Endothelial cell of umbilical vein (primary cell): ENCODE measurements at regions not wholly inside any gene's neighbourhood (a gene's known extent, or its start where the extent isn't known, plus 50 kb on each side); places are given as distances from the start of the nearest gene placed in this dataset.

Experiments
- BruUV-seq: library from RNA; stranded (reverse); fragments of 400-500 nt; replicated peaks from 2 replicates; lab custom pipeline; 2021; lab: Mats Ljungman, UMichigan
- CTCF ChIA-PET: fragments of 300-600, 350-600 bp; sonication (Branson Sonifier 250); formaldehyde crosslinking; loops from one replicate; lab custom pipeline; 2021; ENCODE audit warnings: antibody characterized with exemption, inconsistent platforms; lab: Charles Lee
- POLR2A ChIA-PET: fragments of 300-600, 350-600 bp; sonication (Branson Sonifier 250); formaldehyde crosslinking; loops from one replicate; lab custom pipeline; 2021; ENCODE audit warnings: antibody characterized with exemption, inconsistent platforms; lab: Charles Lee
- DNase-seq: peaks from one replicate; pipeline ENCODE4 v3.0.0-alpha.2; 2011; ENCODE audit warnings: low read depth, low spot score
- FAIRE-seq: peaks from 2 replicates; lab custom pipeline; 2011; peaks lifted over from hg19 to GRCh38; lab: Jason Lieb, UNC
- H2AFZ ChIP-seq: 2 replicates; pipeline ENCODE4 v1.6.0; 2012; ENCODE audit warnings: low read depth, low read length, control low read depth, inconsistent platforms
- H3K27ac ChIP-seq: 2 replicates; pipeline ENCODE4 v1.5.1; 2011; ENCODE audit warnings: low read depth, mild to moderate bottlenecking, control low read depth, low read length, moderate library complexity; ENCODE audit not compliant: insufficient read depth
- H3K27me3 ChIP-seq, 2 experiments: 2 replicates each; pipeline versions ENCODE4 v1.6.0 to v1.6.1; 2011; ENCODE audit warnings: low read length in 2 of 2, mixed read lengths in 1 of 2; ENCODE audit not compliant: control insufficient read depth in 2 of 2, insufficient read depth in 2 of 2
- H3K36me3 ChIP-seq, 2 experiments: 2 replicates in 1 of 2; 3 replicates in 1 of 2; pipeline ENCODE4 v1.5.1; 2011; ENCODE audit warnings: low read length in 2 of 2, mild to moderate bottlenecking in 1 of 2, moderate library complexity in 1 of 2; ENCODE audit not compliant: control insufficient read depth in 2 of 2, insufficient read depth in 2 of 2; ENCODE audit errors: extremely low read depth in 1 of 2
- H3K4me1 ChIP-seq: 3 replicates; pipeline ENCODE4 v1.5.1; 2011; ENCODE audit warnings: mild to moderate bottlenecking, low read length; ENCODE audit not compliant: control insufficient read depth, insufficient read depth; ENCODE audit errors: extremely low read depth
- H3K4me2 ChIP-seq: 2 replicates; pipeline ENCODE4 v1.6.1; 2011; ENCODE audit warnings: low read length, control low read depth, mixed read lengths; ENCODE audit not compliant: insufficient read depth
- H3K4me3 ChIP-seq, 3 experiments: fragments of 200-600 bp in 1 of 3; sonication (generic), shearing (Covaris generic) in 1 of 3; replicated peaks in 1 of 3; 2 replicates each; pipeline ENCODE4 v1.5.1; 2011 to 2016; ENCODE audit warnings: control low read depth in 3 of 3, low read length in 3 of 3, mild to moderate bottlenecking in 2 of 3, inconsistent platforms in 1 of 3, low read depth in 1 of 3, moderate library complexity in 1 of 3; ENCODE audit not compliant: insufficient read depth in 1 of 3
- H3K79me2 ChIP-seq: 2 replicates; pipeline ENCODE4 v1.6.0; 2012; ENCODE audit warnings: low read length, inconsistent platforms; ENCODE audit not compliant: control insufficient read depth, insufficient read depth
- H3K9ac ChIP-seq: replicated peaks from 2 replicates; pipeline ENCODE3; 2011; ENCODE audit warnings: low read length, control low read depth; ENCODE audit not compliant: insufficient read depth; ENCODE audit errors: extremely low read depth
- H3K9me1 ChIP-seq: replicated peaks from 3 replicates; pipeline ENCODE4 v1.6.0; 2011; ENCODE audit warnings: mild to moderate bottlenecking, low read length; ENCODE audit not compliant: control insufficient read depth, insufficient read depth; ENCODE audit errors: extremely low read depth
- H3K9me3 ChIP-seq: replicated peaks from 2 replicates; pipeline ENCODE4 v1.5.1; 2012; ENCODE audit warnings: low read length, inconsistent platforms; ENCODE audit not compliant: control insufficient read depth, insufficient read depth
- H4K20me1 ChIP-seq: replicated peaks from 2 replicates; pipeline ENCODE3; 2011; ENCODE audit warnings: mild to moderate bottlenecking, low read length; ENCODE audit not compliant: control insufficient read depth, insufficient read depth; ENCODE audit errors: extremely low read depth
- CTCF ChIP-seq, 2 donors: IDR thresholded peaks; 1 replicate in 1 of 2; 2 replicates in 1 of 2; pipeline ENCODE4 v1.5.1; 2011; ENCODE audit warnings: low read length in 2 of 2, mild to moderate bottlenecking in 2 of 2, moderate library complexity in 2 of 2, control low read depth in 1 of 2, inconsistent platforms in 1 of 2, low read depth in 1 of 2; ENCODE audit not compliant: insufficient read depth in 1 of 2; ENCODE audit errors: extremely low read depth in 1 of 2
- EZH2 ChIP-seq: IDR thresholded peaks from 2 replicates; pipeline ENCODE4 v1.6.1; 2012; ENCODE audit warnings: borderline replicate concordance, low read depth, mild to moderate bottlenecking, moderate library complexity, low read length, inconsistent platforms; ENCODE audit not compliant: severe bottlenecking
- FOS ChIP-seq: IDR thresholded peaks from 2 replicates; pipeline ENCODE4 v1.6.1; 2011; ENCODE audit warnings: mild to moderate bottlenecking, low read length, moderate library complexity, borderline replicate concordance; ENCODE audit not compliant: insufficient read depth
- GATA2 ChIP-seq: IDR thresholded peaks from 2 replicates; pipeline ENCODE4 v1.7.0; 2011; ENCODE audit warnings: low read depth, mild to moderate bottlenecking, moderate library complexity, mixed read lengths, low read length; ENCODE audit not compliant: insufficient read length, insufficient read depth
- JUN ChIP-seq: IDR thresholded peaks from 2 replicates; pipeline ENCODE4 v1.6.1; 2011; ENCODE audit warnings: borderline replicate concordance, low read depth; ENCODE audit not compliant: insufficient read length, insufficient read depth
- MAX ChIP-seq: IDR thresholded peaks from 2 replicates; pipeline ENCODE4 v1.6.1; 2011; ENCODE audit not compliant: insufficient read depth, insufficient read length
- MYC ChIP-seq: IDR thresholded peaks from one replicate; pipeline ENCODE4 v1.6.1; 2011; ENCODE audit warnings: mild to moderate bottlenecking, low read depth, low read length
- POLR2A ChIP-seq: IDR thresholded peaks from 2 replicates; pipeline ENCODE4 v1.6.1; 2012; ENCODE audit warnings: low read depth, mild to moderate bottlenecking, control low read depth, low read length
- POLR2AphosphoS5 ChIP-seq: IDR thresholded peaks from 2 replicates; pipeline ENCODE4 v1.6.1; 2012; ENCODE audit warnings: low read depth, mild to moderate bottlenecking, control low read depth, low read length, moderate library complexity; ENCODE audit not compliant: insufficient read depth
- dilution Hi-C: fragments of 300-500 bp; cut with MboI; formaldehyde crosslinking; loops from one replicate; pipeline ENCODE4 v1.15.0; 2019; ENCODE audit warnings: low sequenced_read_pairs; ENCODE audit not compliant: extremely low pct_ligation_motif_present
- intact Hi-C: fragments of 100-400 bp; cut with micrococcal nuclease; formaldehyde crosslinking; loops from one replicate; pipeline ENCODE4 v1.10.0; 2022

- TF ChIP-seq FOS (no peak), MAX (no peak), MYC (no peak), POLR2A (no peak), GATA2 (no peak), CTCF (IDR thresholded peaks at IDR 0.05; ENCODE audit: extremely low read depth in 1 of 2, insufficient read depth in 1 of 2, low read depth in 1 of 2, low read length in 2 of 2) (no peak), POLR2AphosphoS5 (no peak), JUN (no peak), EZH2 (no peak)
- no peaks in the 10 kb centered on the region for H3K4me1 ChIP-seq
- no peak overlapping the region for H3K9ac ChIP-seq
- no peak overlapping the region for H3K4me3 ChIP-seq
- no peaks in the 10 kb centered on the region for H3K36me3 ChIP-seq
- POLR2A ChIA-PET: no interaction called here
- no peak overlapping the region for H2AFZ ChIP-seq
- intact Hi-C loops: no loop called here
- CTCF ChIA-PET: no interaction called here
- no peaks in the 10 kb centered on the region for H3K9me1 ChIP-seq
- no peak for FAIRE-seq
- H3K9me3 ChIP-seq: no peaks in the 10 kb centered on the region
- no peak for DNase-seq
- no peaks in the 10 kb centered on the region for H4K20me1 ChIP-seq
- no peak overlapping the region for H3K27ac ChIP-seq
- H3K27me3 ChIP-seq: no peaks in the 10 kb centered on the region
- no peaks in the 10 kb centered on the region for H3K79me2 ChIP-seq
- BruUV-seq: no TSS peak
- no peak overlapping the region for H3K4me2 ChIP-seq
- dilution Hi-C loops: no loop called here
Measured at GRCh38 chr7:96901822-96902445, 103.4 kb upstream of the DLX6 start.
